ENCODE measurements at regions not wholly inside any gene's neighbourhood (a gene's known extent, or its start where the extent isn't known, plus 50 kb on each side); places are given as distances from the start of the nearest gene placed in this dataset.

- ATAC-seq, result no peak
- 37% methylated on average over 5 of the region's 5 CpGs for WGBS (ENCODE audit: insufficient coverage, low coverage, low lambda C conversion rate, missing lambda C conversion rate)
- H3K4me3 ChIP-seq, result no peak overlapping the region
- TF ChIP-seq CTCF (IDR thresholded peaks at IDR 0.05) (no peak), POLR2A (IDR thresholded peaks at IDR 0.05) (no peak)
- no peaks in the 10 kb centered on the region for H3K27me3 ChIP-seq
- H3K36me3 ChIP-seq, result no peaks in the 10 kb centered on the region
- no peak for DNase-seq
- H3K27ac ChIP-seq, result no peak overlapping the region
- H3K4me1 ChIP-seq, result no peaks in the 10 kb centered on the region
- no peaks in the 10 kb centered on the region for H3K9me3 ChIP-seq
- intact Hi-C loops (cut with DNase I), result no loop called here
Observed at GRCh38 chr12:82176761-82177490, 181.3 kb downstream of the CCDC59 start.

- H3K4me1 ChIP-seq, result no peaks in the 10 kb centered on the region
- WGBS (ENCODE audit: insufficient coverage, low coverage, low lambda C conversion rate, missing lambda C conversion rate), result 41% methylated on average over 4 of the region's 4 CpGs
- no peak overlapping the region for H3K27ac ChIP-seq
- ATAC-seq (no peak), DNase-seq (no peak)
- H3K9me3 ChIP-seq, result no peaks in the 10 kb centered on the region
- H3K4me3 ChIP-seq, result no peak overlapping the region
- TF ChIP-seq CTCF (IDR thresholded peaks at IDR 0.05) (no peak), POLR2A (IDR thresholded peaks at IDR 0.05) (no peak)
- no peaks in the 10 kb centered on the region for H3K27me3 ChIP-seq
- no peaks in the 10 kb centered on the region for H3K36me3 ChIP-seq
- intact Hi-C loops (cut with DNase I), result no loop called here
Observed at GRCh38 chr12:82176026-82176425, 182.2 kb downstream of the CCDC59 start.

GRCh38 chr12:82174936-82175335 lies 183.3 kb downstream of the CCDC59 start:
- no peak for DNase-seq
- no peaks in the 10 kb centered on the region for H3K27me3 ChIP-seq
- H3K4me1 ChIP-seq, result no peaks in the 10 kb centered on the region
- no peak overlapping the region for H3K4me3 ChIP-seq
- TF ChIP-seq CTCF (IDR thresholded peaks at IDR 0.05) (no peak), POLR2A (IDR thresholded peaks at IDR 0.05) (no peak)
- H3K36me3 ChIP-seq, result no peaks in the 10 kb centered on the region
- no peak overlapping the region for H3K27ac ChIP-seq
- no peak for ATAC-seq
- no peaks in the 10 kb centered on the region for H3K9me3 ChIP-seq
- intact Hi-C loops (cut with DNase I), result no loop called here
- 34% methylated on average over 2 of the region's 2 CpGs for WGBS (ENCODE audit: insufficient coverage, low coverage, low lambda C conversion rate, missing lambda C conversion rate)

- Histone ChIP-seq H3K9me3 (no peaks in the 10 kb centered on the region), H3K27ac (no peak overlapping the region), H3K36me3 (no peaks in the 10 kb centered on the region), H3K4me3 (no peak overlapping the region), H3K4me1 (no peaks in the 10 kb centered on the region), H3K27me3 (no peaks in the 10 kb centered on the region)
- TF ChIP-seq POLR2A (IDR thresholded peaks at IDR 0.05), result no peak
- no peak for TF ChIP-seq CTCF (IDR thresholded peaks at IDR 0.05)
- DNase-seq (no peak), ATAC-seq (no peak)
- WGBS (ENCODE audit: insufficient coverage, low coverage, low lambda C conversion rate, missing lambda C conversion rate), result 44% methylated on average over 1 of the region's 1 CpG
- intact Hi-C loops (cut with DNase I), result no loop called here
Observed at GRCh38 chr12:82174383-82174782, 183.8 kb downstream of the CCDC59 start.
